HUES64 (cell line): ENCODE measurements at regions not wholly inside any gene's neighbourhood (a gene's known extent, or its start where the extent isn't known, plus 50 kb on each side); places are given as distances from the start of the nearest gene placed in this dataset.

Experiments
- H3K27ac ChIP-seq: 2 replicates; pipeline ENCODE4 v1.7.0; 2013; ENCODE audit warnings: low read depth, low read length, inconsistent platforms
- H3K27me3 ChIP-seq: 2 replicates; pipeline ENCODE4 v1.6.1; 2013; ENCODE audit warnings: mild to moderate bottlenecking, low read length; ENCODE audit not compliant: insufficient read depth
- H3K36me3 ChIP-seq: 2 replicates; pipeline ENCODE4 v1.6.1; 2013; ENCODE audit warnings: mild to moderate bottlenecking, low read length; ENCODE audit not compliant: insufficient read depth
- H3K4me1 ChIP-seq: 2 replicates; pipeline ENCODE4 v1.6.1; 2013; ENCODE audit warnings: mild to moderate bottlenecking, low read length, moderate library complexity; ENCODE audit not compliant: insufficient read depth
- H3K4me3 ChIP-seq: 2 replicates; pipeline ENCODE4 v1.5.1; 2013; ENCODE audit warnings: mild to moderate bottlenecking, low read length, moderate library complexity
- H3K9ac ChIP-seq: 2 replicates; pipeline ENCODE4 v1.6.1; 2013; ENCODE audit warnings: mild to moderate bottlenecking, low read depth, low read length
- H3K9me3 ChIP-seq: 2 replicates; pipeline ENCODE4 v1.6.1; 2013; ENCODE audit warnings: low read depth, low read length; ENCODE audit not compliant: insufficient read depth
- WGBS: fragments of 150-250, 120-280 bp; methylation state at CpG from one replicate; pipeline ENCODE4 v1.1.7; 2013; ENCODE audit warnings: missing lambda C conversion rate; 5-methylcytosine and 5-hydroxymethylcytosine counted together

DNA sequence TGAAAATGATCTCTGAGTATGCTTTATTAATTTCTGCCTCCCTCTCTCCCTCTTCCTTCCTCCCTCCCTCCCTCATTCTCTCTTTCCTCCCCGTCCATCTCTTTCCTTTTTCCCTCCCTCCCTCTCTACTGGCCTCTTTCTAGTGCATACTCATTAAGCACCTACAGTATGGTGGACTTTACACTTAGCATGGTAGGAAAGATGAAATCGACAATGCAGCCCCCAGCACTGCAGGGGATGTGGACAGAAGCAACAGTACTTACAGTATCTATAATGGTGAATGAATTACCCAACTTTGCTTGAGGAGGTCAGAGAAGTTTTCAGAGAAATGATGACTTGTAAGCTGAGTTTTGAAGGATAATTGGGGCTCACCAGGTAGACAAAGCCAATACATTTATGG is 143.8 kb upstream of the RPS6KA3 start:
- Histone ChIP-seq H3K9me3 (no peaks in the 10 kb centered on the region), H3K27ac (no peak overlapping the region), H3K4me1 (no peaks in the 10 kb centered on the region), H3K9ac (no peak overlapping the region), H3K4me3 (no peak overlapping the region), H3K27me3 (no peaks in the 10 kb centered on the region), H3K36me3 (no peaks in the 10 kb centered on the region)
- 79% methylated on average over 2 of the region's 2 CpGs for WGBS

DNA sequence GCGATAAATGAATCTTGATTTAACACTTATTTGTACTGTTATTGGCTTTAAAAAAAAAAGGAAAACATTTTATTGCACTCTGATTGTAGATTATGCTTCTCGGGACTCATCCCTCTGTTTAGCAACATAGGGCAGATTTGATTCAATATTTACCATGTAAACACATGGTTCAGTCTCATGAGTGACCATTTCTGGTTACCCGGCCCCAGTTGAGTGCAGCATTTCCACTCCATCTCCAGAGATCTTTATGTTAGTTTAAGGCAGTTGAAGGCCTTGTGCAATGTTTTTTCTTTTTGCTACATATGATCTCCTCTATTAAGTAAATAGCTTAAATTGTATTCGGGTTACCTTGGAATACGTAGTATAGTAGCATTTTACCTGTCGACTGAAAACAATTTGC is 143.3 kb upstream of the RPS6KA3 start:
- Histone ChIP-seq H3K36me3 (no peaks in the 10 kb centered on the region), H3K4me3 (no peak overlapping the region), H3K27me3 (no peaks in the 10 kb centered on the region), H3K9ac (no peak overlapping the region), H3K9me3 (no peaks in the 10 kb centered on the region), H3K27ac (no peak overlapping the region), H3K4me1 (no peaks in the 10 kb centered on the region)
- WGBS: 93% methylated on average over 4 of the region's 6 CpGs

DNA sequence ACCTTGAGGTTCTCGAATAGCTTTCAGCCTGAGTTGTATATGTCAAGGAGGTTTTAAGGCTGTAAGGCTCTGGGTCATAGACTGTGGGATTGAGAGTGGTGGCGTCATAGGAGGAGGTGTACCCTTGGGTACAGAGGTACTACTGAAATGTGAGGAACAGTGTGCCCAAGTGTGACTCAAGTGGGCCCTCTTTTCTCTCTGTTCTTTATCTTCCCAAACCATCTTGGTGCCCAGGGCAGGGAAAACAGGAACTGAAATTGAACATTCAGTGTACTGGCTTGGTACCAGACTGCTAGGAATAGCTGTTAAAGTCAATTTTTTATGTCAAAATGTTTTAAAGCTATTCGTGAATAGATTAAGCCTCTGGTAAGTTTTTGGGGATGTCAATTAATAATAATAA is 136.2 kb upstream of the RPS6KA3 start:
- H3K9me3 ChIP-seq: no peaks in the 10 kb centered on the region
- H3K4me3 ChIP-seq: no peak overlapping the region
- no peak overlapping the region for H3K27ac ChIP-seq
- H3K27me3 ChIP-seq: no peaks in the 10 kb centered on the region
- no peaks in the 10 kb centered on the region for H3K4me1 ChIP-seq
- H3K36me3 ChIP-seq: no peaks in the 10 kb centered on the region
- WGBS: 90% methylated on average over 2 of the region's 3 CpGs
- H3K9ac ChIP-seq: no peak overlapping the region

DNA sequence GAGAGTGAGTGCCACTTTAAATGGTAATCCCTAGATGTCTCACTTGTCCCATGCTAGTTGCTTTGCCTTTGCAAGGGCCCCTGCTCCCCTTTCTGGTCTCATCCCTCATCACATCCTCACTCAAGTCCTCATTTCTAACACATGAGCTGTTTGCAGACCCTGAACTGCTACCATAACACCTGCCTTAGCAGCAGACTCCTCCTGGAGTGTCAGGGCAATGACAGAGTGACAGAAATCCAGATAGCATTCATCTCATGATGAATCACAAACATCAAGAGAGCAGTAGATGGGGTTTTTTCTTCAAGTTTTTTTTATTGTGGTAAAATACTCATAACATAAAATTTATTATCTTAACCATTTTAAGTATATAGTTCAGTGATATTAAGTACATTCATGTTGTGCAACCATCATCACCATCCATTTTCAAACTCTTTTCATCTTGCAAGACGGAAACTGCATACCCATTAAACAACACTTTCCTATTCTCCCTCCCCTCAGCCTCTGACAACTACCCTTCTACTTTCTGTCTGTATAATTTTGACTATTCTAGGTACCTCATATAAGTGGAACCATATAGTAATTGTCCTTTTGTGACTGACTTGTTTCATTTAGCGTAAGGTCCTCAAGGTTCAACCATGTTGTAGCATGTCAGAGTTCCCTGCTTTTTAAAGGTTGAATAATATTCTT is 133.2 kb upstream of the RPS6KA3 start:
- Histone ChIP-seq H3K9me3 (no peaks in the 10 kb centered on the region), H3K9ac (no peak overlapping the region), H3K4me1 (no peaks in the 10 kb centered on the region), H3K4me3 (no peak overlapping the region), H3K27me3 (no peaks in the 10 kb centered on the region), H3K27ac (no peak overlapping the region), H3K36me3 (no peaks in the 10 kb centered on the region)
- 82% methylated on average over 1 of the region's 2 CpGs for WGBS

DNA sequence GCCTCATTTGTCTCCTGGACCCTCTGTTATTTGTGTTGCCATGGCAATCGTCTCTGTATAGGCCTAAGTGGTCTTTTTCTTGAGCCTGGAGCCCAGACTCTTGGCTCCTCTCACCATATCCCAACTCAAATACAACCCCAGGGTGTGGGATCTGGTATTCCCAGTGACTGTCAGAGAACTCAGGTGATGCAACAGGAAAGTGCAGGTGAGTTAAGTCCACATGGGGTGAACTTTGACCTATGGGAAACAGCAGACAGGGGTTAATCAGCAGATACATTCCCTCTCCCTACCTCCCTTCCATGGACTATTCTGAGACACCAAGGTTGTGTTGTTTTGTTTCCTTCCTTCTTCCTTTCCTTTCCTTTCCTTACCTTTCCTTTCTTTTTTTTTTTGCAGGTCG is 130.9 kb upstream of the RPS6KA3 start:
- Histone ChIP-seq H3K36me3 (no peaks in the 10 kb centered on the region), H3K27me3 (no peaks in the 10 kb centered on the region), H3K4me1 (no peaks in the 10 kb centered on the region), H3K4me3 (no peak overlapping the region), H3K9ac (no peak overlapping the region), H3K27ac (no peak overlapping the region), H3K9me3 (no peaks in the 10 kb centered on the region)
- WGBS: 93% methylated on average over 2 of the region's 2 CpGs

DNA sequence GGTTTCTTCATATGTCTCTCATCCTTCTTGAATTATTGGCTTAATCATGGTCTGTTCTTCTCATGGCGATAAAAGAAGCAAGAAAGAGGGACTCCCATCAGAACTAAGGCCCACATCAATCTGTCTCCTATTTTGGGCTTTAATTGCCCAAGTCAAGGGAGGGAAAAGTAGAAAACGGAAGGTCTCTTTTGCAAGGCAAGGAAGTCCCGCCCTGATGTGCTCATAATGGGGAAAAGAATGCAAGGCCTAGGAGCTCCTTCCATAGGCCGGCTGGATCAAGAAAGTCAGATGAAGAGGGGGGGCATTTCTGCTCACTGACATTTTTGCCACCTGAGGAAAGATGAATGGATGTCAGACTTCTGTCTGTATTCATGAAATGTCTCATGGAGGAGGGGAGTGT is 127.7 kb upstream of the RPS6KA3 start:
- H3K4me3 ChIP-seq: no peak overlapping the region
- H3K27me3 ChIP-seq: no peaks in the 10 kb centered on the region
- WGBS: 89% methylated on average over 4 of the region's 4 CpGs
- H3K9me3 ChIP-seq: no peaks in the 10 kb centered on the region
- H3K36me3 ChIP-seq: no peaks in the 10 kb centered on the region
- no peak overlapping the region for H3K27ac ChIP-seq
- H3K4me1 ChIP-seq: no peaks in the 10 kb centered on the region
- H3K9ac ChIP-seq: no peak overlapping the region

DNA sequence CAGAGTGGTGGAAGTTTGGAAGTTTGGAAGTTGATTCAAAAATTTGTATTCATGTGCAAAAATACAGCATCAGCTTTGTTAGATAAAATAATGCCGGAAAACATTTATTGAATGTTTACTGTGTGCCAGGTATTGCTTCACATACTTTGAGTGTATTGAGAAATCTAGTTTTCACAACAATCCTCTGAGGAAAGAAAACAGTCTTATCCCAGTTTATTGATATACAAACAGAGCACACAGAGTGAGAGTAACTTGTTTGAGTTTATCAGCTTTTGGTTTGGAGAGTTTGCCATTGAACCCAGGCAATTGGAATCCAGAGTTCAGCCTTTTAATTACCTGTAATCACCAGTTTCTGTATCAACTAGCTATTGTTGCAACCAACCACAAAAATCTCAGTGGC is 127.2 kb upstream of the RPS6KA3 start:
- Histone ChIP-seq H3K4me1 (no peaks in the 10 kb centered on the region), H3K9ac (no peak overlapping the region), H3K27me3 (no peaks in the 10 kb centered on the region), H3K36me3 (no peaks in the 10 kb centered on the region), H3K9me3 (no peaks in the 10 kb centered on the region), H3K27ac (no peak overlapping the region), H3K4me3 (no peak overlapping the region)
- WGBS: 100% methylated on average over 1 of the region's 1 CpG

DNA sequence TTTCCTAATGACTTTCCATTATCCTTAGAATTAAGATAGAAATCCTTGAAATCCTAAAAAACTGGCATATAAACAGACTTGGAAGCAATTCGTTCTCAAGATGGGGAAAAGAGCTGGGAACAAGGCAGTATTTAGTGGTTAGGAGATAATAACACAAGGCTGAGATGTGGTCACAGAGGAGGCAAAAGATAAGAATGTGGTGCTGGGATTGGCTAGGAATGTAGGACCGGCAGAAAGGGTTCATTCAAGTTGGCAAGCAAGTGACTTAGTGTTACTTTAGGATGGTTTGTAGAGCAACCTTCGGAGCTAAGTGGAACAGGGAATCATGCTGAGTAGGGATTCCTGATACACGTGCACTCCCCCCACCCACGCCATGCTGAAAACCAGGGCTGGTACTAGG is 121.9 kb upstream of the RPS6KA3 start:
- WGBS: 81% methylated on average over 5 of the region's 5 CpGs
- H3K4me3 ChIP-seq: no peak overlapping the region
- no peak overlapping the region for H3K27ac ChIP-seq
- H3K9me3 ChIP-seq: no peaks in the 10 kb centered on the region
- no peaks in the 10 kb centered on the region for H3K4me1 ChIP-seq
- H3K36me3 ChIP-seq: no peaks in the 10 kb centered on the region
- no peak overlapping the region for H3K9ac ChIP-seq
- no peaks in the 10 kb centered on the region for H3K27me3 ChIP-seq

DNA sequence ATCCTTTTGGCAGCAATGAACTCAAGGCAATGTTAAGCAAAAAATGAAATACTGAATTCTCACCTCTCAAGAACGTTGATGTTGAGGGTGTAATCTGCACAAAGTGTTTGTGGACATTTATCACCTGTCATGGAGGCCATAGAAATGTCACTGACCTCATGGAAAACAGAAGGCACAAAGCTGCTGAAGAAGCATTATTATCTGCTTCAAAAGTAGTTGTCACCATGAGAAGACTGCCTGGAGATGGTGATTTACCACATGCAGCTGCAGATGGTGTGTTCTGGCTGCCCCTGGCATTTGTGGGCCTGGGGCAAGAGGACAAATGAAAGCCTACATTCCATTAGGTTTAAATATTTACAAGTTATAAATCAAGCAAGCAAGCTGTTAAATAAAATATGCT is 116.8 kb upstream of the RPS6KA3 start:
- H3K9me3 ChIP-seq: no peaks in the 10 kb centered on the region
- no peak overlapping the region for H3K9ac ChIP-seq
- no peaks in the 10 kb centered on the region for H3K27me3 ChIP-seq
- no peaks in the 10 kb centered on the region for H3K36me3 ChIP-seq
- 79% methylated on average over 1 of the region's 1 CpG for WGBS
- H3K4me3 ChIP-seq: no peak overlapping the region
- H3K4me1 ChIP-seq: no peaks in the 10 kb centered on the region
- no peak overlapping the region for H3K27ac ChIP-seq

DNA sequence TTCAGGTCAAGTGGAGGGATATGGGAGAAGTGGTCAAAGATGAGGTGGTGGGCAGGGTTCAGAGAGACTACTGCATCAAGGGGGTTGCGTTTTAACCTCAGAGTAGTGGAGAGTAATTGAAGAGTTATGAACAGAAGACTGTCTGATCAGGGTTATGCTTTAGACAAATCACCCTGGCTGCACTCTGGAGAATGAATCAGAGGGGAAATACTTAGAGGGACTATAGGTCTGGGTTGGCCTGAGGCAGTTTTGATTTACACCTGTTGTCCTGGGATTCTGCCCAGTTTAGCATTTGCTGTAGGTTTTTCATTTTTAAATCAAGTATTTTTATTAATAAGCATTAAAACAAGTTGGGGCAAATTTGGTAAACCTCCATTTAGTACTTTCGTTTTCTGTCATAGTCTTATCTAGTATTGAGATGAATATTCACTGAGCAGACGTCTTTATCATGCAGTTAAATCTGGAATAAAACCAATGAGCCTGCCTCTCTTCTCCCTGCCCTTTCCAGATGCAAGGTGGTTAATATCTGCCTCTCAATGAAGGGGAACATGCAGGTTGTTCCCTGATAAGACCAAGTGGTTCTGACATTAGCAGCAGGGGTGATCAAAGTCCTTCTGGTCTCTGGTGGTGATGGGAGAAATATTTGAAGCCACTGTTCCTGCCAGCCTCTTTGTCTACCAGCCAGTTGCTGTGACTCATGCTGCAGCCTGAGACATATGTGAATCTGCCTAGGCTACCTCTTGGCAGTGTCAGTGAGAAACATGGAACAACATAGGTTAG is 116.0 kb upstream of the RPS6KA3 start:
- Histone ChIP-seq H3K9me3 (no peaks in the 10 kb centered on the region), H3K4me3 (no peak overlapping the region), H3K36me3 (no peaks in the 10 kb centered on the region), H3K27me3 (no peaks in the 10 kb centered on the region), H3K4me1 (no peaks in the 10 kb centered on the region), H3K9ac (no peak overlapping the region), H3K27ac (no peak overlapping the region)
- 86% methylated on average over 2 of the region's 3 CpGs for WGBS

DNA sequence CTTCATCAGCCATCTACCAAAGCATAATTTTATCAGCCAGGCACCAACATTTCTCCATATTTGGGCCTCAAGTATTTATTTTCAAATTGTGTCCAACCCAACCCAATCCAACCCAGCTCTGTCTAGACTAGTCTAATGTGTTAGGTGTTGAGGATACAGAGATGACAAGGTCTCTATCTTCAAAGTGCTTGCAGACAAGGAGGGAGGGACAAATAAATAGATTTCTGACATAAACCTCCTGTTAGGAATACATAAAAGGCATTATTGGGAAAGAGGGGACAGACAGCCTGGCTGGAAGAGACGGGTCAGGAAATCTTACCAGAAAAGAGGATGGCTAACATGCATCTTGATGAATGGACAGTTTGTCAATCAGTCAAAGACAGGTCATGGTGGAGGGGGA is 115.4 kb upstream of the RPS6KA3 start:
- H3K36me3 ChIP-seq: no peaks in the 10 kb centered on the region
- H3K4me1 ChIP-seq: no peaks in the 10 kb centered on the region
- H3K27ac ChIP-seq: no peak overlapping the region
- H3K27me3 ChIP-seq: no peaks in the 10 kb centered on the region
- 90% methylated on average over 1 of the region's 1 CpG for WGBS
- no peak overlapping the region for H3K9ac ChIP-seq
- no peaks in the 10 kb centered on the region for H3K9me3 ChIP-seq
- no peak overlapping the region for H3K4me3 ChIP-seq
